Keratinocyte (primary cell): ENCODE measurements at regions not wholly inside any gene's neighbourhood (a gene's known extent, or its start where the extent isn't known, plus 50 kb on each side); places are given as distances from the start of the nearest gene placed in this dataset.

Source experiments
- DNase-seq: peaks from one replicate; pipeline ENCODE4 v3.0.0-alpha.2; 2011; ENCODE audit warnings: low read depth, missing footprints, low spot score
- FAIRE-seq: peaks from 2 replicates; lab custom pipeline; 2011; peaks lifted over from hg19 to GRCh38; lab: Jason Lieb, UNC
- H2AFZ ChIP-seq: 2 replicates; pipeline ENCODE4 v1.6.0; 2012; ENCODE audit warnings: low read length, control low read depth, inconsistent platforms; ENCODE audit not compliant: control insufficient read depth
- H3K27ac ChIP-seq: 2 replicates; pipeline ENCODE4 v1.5.1; 2011; ENCODE audit warnings: low read length; ENCODE audit not compliant: control insufficient read depth, insufficient read depth
- H3K27me3 ChIP-seq: 3 replicates; pipeline ENCODE4 v1.6.0; 2011; ENCODE audit warnings: low read length; ENCODE audit not compliant: control insufficient read depth, insufficient read depth; ENCODE audit errors: extremely low read depth
- H3K36me3 ChIP-seq, 2 experiments: 2 replicates in 1 of 2; 3 replicates in 1 of 2; pipeline ENCODE4 v1.5.1; 2011; ENCODE audit warnings: low read length in 2 of 2, mild to moderate bottlenecking in 1 of 2; ENCODE audit not compliant: control insufficient read depth in 2 of 2, insufficient read depth in 2 of 2; ENCODE audit errors: extremely low read depth in 1 of 2
- H3K4me1 ChIP-seq: 3 replicates; pipeline ENCODE4 v1.5.1; 2011; ENCODE audit warnings: low read length; ENCODE audit not compliant: control insufficient read depth, insufficient read depth; ENCODE audit errors: extremely low read depth
- H3K4me2 ChIP-seq: 3 replicates; pipeline ENCODE4 v1.6.0; 2011; ENCODE audit warnings: low read depth, low read length; ENCODE audit not compliant: control insufficient read depth, insufficient read depth; ENCODE audit errors: extremely low read depth
- H3K4me3 ChIP-seq, 3 experiments: fragments of 200-600 bp in 1 of 3; sonication (generic) in 1 of 3; 2 replicates in 2 of 3; 3 replicates in 1 of 3; pipeline ENCODE4 v1.5.1; 2011 to 2016; ENCODE audit warnings: low read length in 3 of 3, mild to moderate bottlenecking in 3 of 3, control low read depth in 2 of 3, inconsistent platforms in 1 of 3, low read depth in 1 of 3, mixed read lengths in 1 of 3, mixed run types in 1 of 3, moderate library complexity in 1 of 3; ENCODE audit not compliant: control insufficient read depth in 2 of 3, insufficient read depth in 2 of 3; ENCODE audit errors: extremely low read depth in 1 of 3
- H3K79me2 ChIP-seq: 2 replicates; pipeline ENCODE4 v1.6.0; 2012; ENCODE audit warnings: low read length; ENCODE audit not compliant: control insufficient read depth, insufficient read depth
- H3K9ac ChIP-seq: 3 replicates; pipeline ENCODE4 v1.6.0; 2011; ENCODE audit warnings: low read length; ENCODE audit not compliant: control insufficient read depth, insufficient read depth; ENCODE audit errors: extremely low read depth
- H3K9me1 ChIP-seq: 3 replicates; pipeline ENCODE4 v1.6.0; 2011; ENCODE audit warnings: low read length; ENCODE audit not compliant: control insufficient read depth, insufficient read depth; ENCODE audit errors: extremely low read depth
- H3K9me3 ChIP-seq: 2 replicates; pipeline ENCODE4 v1.5.1; 2012; ENCODE audit warnings: low read depth, low read length; ENCODE audit not compliant: control insufficient read depth
- H4K20me1 ChIP-seq: 3 replicates; pipeline ENCODE4 v1.6.0; 2011; ENCODE audit warnings: low read length; ENCODE audit not compliant: control insufficient read depth, insufficient read depth; ENCODE audit errors: extremely low read depth
- EZH2 ChIP-seq: IDR thresholded peaks from one replicate; pipeline ENCODE4 v1.6.1; 2012; ENCODE audit warnings: inconsistent platforms, mild to moderate bottlenecking, low read length, moderate library complexity
- dilution Hi-C: fragments of 300-500 bp; cut with MboI; formaldehyde crosslinking; loops from one replicate; pipeline ENCODE4 v1.7.0; 2020; ENCODE audit warnings: low sequenced_read_pairs; ENCODE audit not compliant: extremely low pct_ligation_motif_present
- TF ChIP-seq, protein P1 (sequence below), 3 experiments: IDR thresholded peaks in 1 of 3; conservative IDR thresholded peaks in 1 of 3; optimal IDR thresholded peaks in 1 of 3; 2 replicates in 2 of 3; 3 replicates in 1 of 3; pipeline versions ENCODE3 to v1.5.1; 2011; ENCODE audit warnings: low read length in 3 of 3, mild to moderate bottlenecking in 3 of 3, moderate library complexity in 2 of 3, control low read depth in 1 of 3, inconsistent platforms in 1 of 3; ENCODE audit not compliant: insufficient read depth in 2 of 3; ENCODE audit errors: extremely low read depth in 1 of 3

DNA sequence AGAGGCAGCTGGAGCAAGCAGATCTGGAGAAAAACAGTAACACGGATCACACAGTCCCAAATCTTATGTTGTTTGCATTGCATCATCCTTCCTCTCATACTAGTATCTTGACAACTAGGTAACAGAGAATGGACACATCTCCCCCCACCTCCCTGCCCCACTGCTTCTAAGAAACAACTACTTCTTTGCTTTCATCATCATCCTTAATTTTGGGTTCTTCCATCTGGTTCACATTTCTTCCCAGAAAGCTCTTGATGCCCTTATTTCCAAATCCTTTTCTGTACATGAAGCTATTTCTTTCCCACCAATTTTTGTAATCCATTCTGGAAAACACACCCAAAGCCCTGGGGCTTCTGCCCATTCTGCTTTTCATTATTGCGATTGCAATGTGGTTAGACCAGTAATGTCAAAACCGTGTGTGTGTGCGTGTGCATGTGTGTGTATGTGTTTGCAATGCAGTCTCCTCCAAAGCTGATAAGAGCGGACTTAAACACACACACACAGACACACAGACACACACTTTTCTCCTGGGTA is 254.7 kb upstream of the SLC30A5 start:
- Histone ChIP-seq H3K9me3 (no peaks in the 10 kb centered on the region), H3K4me2 (no peak overlapping the region), H3K36me3 (no peaks in the 10 kb centered on the region), H2AFZ (no peak overlapping the region), H3K79me2 (no peaks in the 10 kb centered on the region), H4K20me1 (no peaks in the 10 kb centered on the region), H3K27me3 (no peaks in the 10 kb centered on the region), H3K9me1 (no peaks in the 10 kb centered on the region), H3K4me3 (no peak overlapping the region), H3K4me1 (peaks cover 4% of the 10 kb centered on the region), H3K9ac (no peak overlapping the region), H3K27ac (no peak overlapping the region)
- dilution Hi-C loops = no loop called here
- DNase-seq (no peak), FAIRE-seq (no peak)
- TF ChIP-seq, protein P1, sequence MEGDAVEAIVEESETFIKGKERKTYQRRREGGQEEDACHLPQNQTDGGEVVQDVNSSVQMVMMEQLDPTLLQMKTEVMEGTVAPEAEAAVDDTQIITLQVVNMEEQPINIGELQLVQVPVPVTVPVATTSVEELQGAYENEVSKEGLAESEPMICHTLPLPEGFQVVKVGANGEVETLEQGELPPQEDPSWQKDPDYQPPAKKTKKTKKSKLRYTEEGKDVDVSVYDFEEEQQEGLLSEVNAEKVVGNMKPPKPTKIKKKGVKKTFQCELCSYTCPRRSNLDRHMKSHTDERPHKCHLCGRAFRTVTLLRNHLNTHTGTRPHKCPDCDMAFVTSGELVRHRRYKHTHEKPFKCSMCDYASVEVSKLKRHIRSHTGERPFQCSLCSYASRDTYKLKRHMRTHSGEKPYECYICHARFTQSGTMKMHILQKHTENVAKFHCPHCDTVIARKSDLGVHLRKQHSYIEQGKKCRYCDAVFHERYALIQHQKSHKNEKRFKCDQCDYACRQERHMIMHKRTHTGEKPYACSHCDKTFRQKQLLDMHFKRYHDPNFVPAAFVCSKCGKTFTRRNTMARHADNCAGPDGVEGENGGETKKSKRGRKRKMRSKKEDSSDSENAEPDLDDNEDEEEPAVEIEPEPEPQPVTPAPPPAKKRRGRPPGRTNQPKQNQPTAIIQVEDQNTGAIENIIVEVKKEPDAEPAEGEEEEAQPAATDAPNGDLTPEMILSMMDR (optimal IDR thresholded peaks at IDR 0.05 in 1 of 3, IDR thresholded peaks at IDR 0.05 in 1 of 3, conservative IDR thresholded peaks at IDR 0.05 in 1 of 3; ENCODE audit: extremely low read depth in 1 of 3, insufficient read depth in 2 of 3, low read length in 3 of 3) = no peak
- TF ChIP-seq EZH2 = no peak

DNA sequence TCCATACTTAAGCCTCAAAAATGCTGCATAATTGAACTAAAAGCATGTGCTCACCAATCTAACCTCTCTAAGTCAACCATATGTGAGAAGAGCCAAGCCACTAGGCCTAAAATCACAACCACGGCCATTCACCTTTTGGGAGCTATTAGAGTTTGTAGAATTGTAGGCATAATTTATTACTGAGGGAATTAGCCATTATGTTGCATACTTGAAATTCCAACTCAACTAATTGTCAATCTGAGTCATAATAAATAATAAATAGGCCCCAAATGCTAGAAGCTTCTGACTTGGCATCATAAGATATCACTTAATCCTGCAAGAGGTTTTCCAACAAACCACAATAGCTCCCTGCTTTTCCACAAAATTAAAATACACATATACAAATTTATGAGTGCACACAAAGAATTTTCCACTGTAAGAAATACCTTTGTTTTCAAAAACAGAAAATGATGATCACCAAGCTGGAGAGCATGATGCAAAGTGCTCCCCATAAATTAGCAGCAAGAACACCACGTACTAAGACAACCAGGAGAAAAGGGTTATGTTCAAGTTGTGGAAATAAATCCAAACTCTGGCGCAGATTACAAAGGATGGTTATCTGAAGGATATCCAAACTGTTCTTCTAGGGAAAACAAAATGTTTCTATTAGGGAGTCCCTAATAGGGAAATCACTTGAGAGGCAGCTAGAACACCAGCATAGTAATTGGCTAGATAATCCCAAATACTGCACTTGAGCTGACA is 250.0 kb upstream of the SLC30A5 start:
- no peak for TF ChIP-seq EZH2
- TF ChIP-seq, protein P1 (optimal IDR thresholded peaks at IDR 0.05 in 1 of 3, IDR thresholded peaks at IDR 0.05 in 1 of 3, conservative IDR thresholded peaks at IDR 0.05 in 1 of 3; ENCODE audit: extremely low read depth in 1 of 3, insufficient read depth in 2 of 3, low read length in 3 of 3) = no peak
- dilution Hi-C loops = no loop called here
- Histone ChIP-seq H2AFZ (no peak overlapping the region), H3K79me2 (no peaks in the 10 kb centered on the region), H3K4me1 (peaks cover 3% of the 10 kb centered on the region), H3K27me3 (no peaks in the 10 kb centered on the region), H4K20me1 (no peaks in the 10 kb centered on the region), H3K9me1 (no peaks in the 10 kb centered on the region), H3K36me3 (no peaks in the 10 kb centered on the region), H3K27ac (no peak overlapping the region), H3K4me2 (no peak overlapping the region), H3K9me3 (no peaks in the 10 kb centered on the region), H3K4me3 (no peak overlapping the region), H3K9ac (no peak overlapping the region)
- DNase-seq (no peak), FAIRE-seq (no peak)
